ENCODE measurements at regions not wholly inside any gene's neighbourhood (a gene's known extent, or its start where the extent isn't known, plus 50 kb on each side); places are given as distances from the start of the nearest gene placed in this dataset.

DNA sequence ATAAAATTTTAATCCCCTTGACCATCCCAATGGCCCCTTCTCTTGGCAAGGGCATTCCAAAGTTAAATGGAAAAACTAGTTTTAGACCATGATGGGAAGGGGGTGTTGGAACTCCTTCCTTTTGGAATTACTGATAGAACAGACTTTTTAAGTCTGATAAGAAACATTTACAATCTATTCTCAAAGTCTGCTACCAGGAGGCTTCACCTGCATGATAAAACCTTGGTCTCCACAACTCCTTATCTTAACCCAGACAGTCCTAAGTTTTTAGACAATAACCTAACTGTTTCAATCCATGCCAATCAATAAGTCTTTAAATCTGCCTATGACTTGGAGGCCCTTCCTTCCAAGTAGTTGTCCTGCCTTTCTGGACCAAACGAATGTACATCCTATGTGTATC is 63.9 kb upstream of the PGRMC2 start:
- no peak for DNase-seq
- WGBS, 2 experiments (ENCODE audit: extremely low coverage in 2 of 2, insufficient read length in 1 of 2): 100% methylated on average over 1 of the region's 1 CpG; no CpG with 5 or more reads in 1 of the 2 experiments
- ChIA-PET CTCF (no interaction called here), POLR2A (ENCODE audit: unreplicated experiment) (no interaction called here)
- Histone ChIP-seq H3K36me3 (ENCODE audit: control insufficient read depth, insufficient read depth, low read length) (no peaks in the 10 kb centered on the region), H4K5ac (ENCODE audit: low read depth, low read length) (peak overlapping the region; percentile 9; the same call in 1 of the 2 replicates), H2BK5ac (ENCODE audit: low read depth, low read length, poor library complexity, severe bottlenecking) (peak overlapping the region; percentile 70), H2AFZ (replicated peaks; ENCODE audit: low read length, poor library complexity) (no peak overlapping the region), H3K56ac (ENCODE audit: extremely low read depth, insufficient read depth, low read length) (no peak overlapping the region; the same call in 1 of the 2 replicates), H3K9me1 (ENCODE audit: insufficient read depth, low read length) (peaks cover 18% of the 10 kb centered on the region), H3K4ac (ENCODE audit: low read depth, low read length) (peak overlapping the region; percentile 48), H3K4me3 (ENCODE audit: insufficient read depth, low read depth, low read length) (no peak overlapping the region), H2AK5ac (ENCODE audit: low read depth, low read length) (peak overlapping the region; percentile 42), H3K27ac (ENCODE audit: insufficient read depth, low read length) (no peak overlapping the region), H3K27me3 (ENCODE audit: control insufficient read depth, insufficient read depth, low read length) (no peaks in the 10 kb centered on the region), H2BK20ac (ENCODE audit: low read depth, low read length) (peak overlapping the region; percentile 93), H3K79me1 (ENCODE audit: low read depth in 1 of 2, low read length in 2 of 2) (peaks cover 3 to 10% of the 10 kb centered on the region in 2 experiments; a peak in 1 of 4 replicates), H3K4me2 (ENCODE audit: low read depth, low read length) (no peak overlapping the region), H2BK120ac (ENCODE audit: low read depth, low read length) (peak overlapping the region; percentile 94), H4K91ac (ENCODE audit: insufficient read depth, low read depth, low read length) (peak overlapping the region; percentile 98), H2AK9ac (replicated peaks; ENCODE audit: low read depth, low read length, poor library complexity) (no peak overlapping the region), H4K20me1 (ENCODE audit: insufficient read depth, low read length) (0 out of 2 replicates have a peak, but pooled peaks cover 3% of the 10 kb centered on the region), H4K8ac (ENCODE audit: low read depth in 2 of 2, low read length in 2 of 2) (peak overlapping the region; percentile 56 to 84; a peak in 2 of 4 replicates), H3K23ac (ENCODE audit: low read depth, low read length) (0 out of 2 replicates have a peak overlapping the region, but pooled peaks have one; percentile 5), H3K4me1 (ENCODE audit: control insufficient read depth, insufficient read depth, low read length) (peaks cover 32% of the 10 kb centered on the region), H3K9me3 (ENCODE audit: control insufficient read depth, insufficient read depth, low read length) (no peaks in the 10 kb centered on the region), H2BK15ac (ENCODE audit: low read depth, low read length) (peak overlapping the region; percentile 99; the same call in 1 of the 3 replicates), H3K18ac (ENCODE audit: low read depth, low read length) (peak overlapping the region; percentile 48), H3K9ac (ENCODE audit: low read depth, low read length) (no peak overlapping the region), H3K14ac (replicated peaks; ENCODE audit: low read depth, low read length) (peak overlapping the region; percentile 53; the same call in 1 of the 2 replicates)
- dilution Hi-C loops (cut with HindIII; ENCODE audit: low sequenced_read_pairs, unreplicated experiment) (no loop called here), intact Hi-C loops (cut with micrococcal nuclease) (loop anchor here (5.0 to 10.0 kb wide), 2 partner anchors 173 to 221 kb away; no protein-coding TSS in a partner anchor), in situ Hi-C loops (cut with MboI; ENCODE audit: low sequenced_read_pairs) (no loop called here)
- no TSS peak for BruUV-seq (replicated peaks)
- TF ChIP-seq BHLHE40 (IDR thresholded peaks at IDR 0.05; ENCODE audit: low read depth, low read length) (no peak), RAD21 (IDR thresholded peaks at IDR 0.05; ENCODE audit: low read length) (no peak), CHD1 (IDR thresholded peaks at IDR 0.05; ENCODE audit: low read depth, low read length) (no peak), MAZ (IDR thresholded peaks at IDR 0.05; ENCODE audit: borderline replicate concordance, low read depth, low read length) (no peak), RFX5 (IDR thresholded peaks at IDR 0.05; ENCODE audit: low read depth, low read length) (no peak), CEBPB (IDR thresholded peaks at IDR 0.05; ENCODE audit: low read depth, low read length) (no peak), MAFK (IDR thresholded peaks at IDR 0.05; ENCODE audit: low read depth, low read length) (no peak), RCOR1 (IDR thresholded peaks at IDR 0.05; ENCODE audit: insufficient replicate concordance, low read length) (no peak)
- TF ChIP-seq, protein P1, sequence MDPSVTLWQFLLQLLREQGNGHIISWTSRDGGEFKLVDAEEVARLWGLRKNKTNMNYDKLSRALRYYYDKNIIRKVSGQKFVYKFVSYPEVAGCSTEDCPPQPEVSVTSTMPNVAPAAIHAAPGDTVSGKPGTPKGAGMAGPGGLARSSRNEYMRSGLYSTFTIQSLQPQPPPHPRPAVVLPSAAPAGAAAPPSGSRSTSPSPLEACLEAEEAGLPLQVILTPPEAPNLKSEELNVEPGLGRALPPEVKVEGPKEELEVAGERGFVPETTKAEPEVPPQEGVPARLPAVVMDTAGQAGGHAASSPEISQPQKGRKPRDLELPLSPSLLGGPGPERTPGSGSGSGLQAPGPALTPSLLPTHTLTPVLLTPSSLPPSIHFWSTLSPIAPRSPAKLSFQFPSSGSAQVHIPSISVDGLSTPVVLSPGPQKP (IDR thresholded peaks at IDR 0.05; ENCODE audit: borderline replicate concordance, low read depth, low read length): no peak
- no peak for ATAC-seq (ENCODE audit: low read depth)

Measured in IMR-90 (cell line).